Endometrium (tissue), 2 donors: ENCODE measurements at regions not wholly inside any gene's neighbourhood (a gene's known extent, or its start where the extent isn't known, plus 50 kb on each side); places are given as distances from the start of the nearest gene placed in this dataset.

Experiments
- FAIRE-seq: peaks from 2 replicates; lab custom pipeline; 2012; peaks lifted over from hg19 to GRCh38; lab: Jason Lieb, UNC
- donor health status: control.
- donor health status: control.

- no peak for FAIRE-seq
Measured at GRCh38 chr19:31983647-31984046, 361.8 kb upstream of the ZNF507 start.

DNA sequence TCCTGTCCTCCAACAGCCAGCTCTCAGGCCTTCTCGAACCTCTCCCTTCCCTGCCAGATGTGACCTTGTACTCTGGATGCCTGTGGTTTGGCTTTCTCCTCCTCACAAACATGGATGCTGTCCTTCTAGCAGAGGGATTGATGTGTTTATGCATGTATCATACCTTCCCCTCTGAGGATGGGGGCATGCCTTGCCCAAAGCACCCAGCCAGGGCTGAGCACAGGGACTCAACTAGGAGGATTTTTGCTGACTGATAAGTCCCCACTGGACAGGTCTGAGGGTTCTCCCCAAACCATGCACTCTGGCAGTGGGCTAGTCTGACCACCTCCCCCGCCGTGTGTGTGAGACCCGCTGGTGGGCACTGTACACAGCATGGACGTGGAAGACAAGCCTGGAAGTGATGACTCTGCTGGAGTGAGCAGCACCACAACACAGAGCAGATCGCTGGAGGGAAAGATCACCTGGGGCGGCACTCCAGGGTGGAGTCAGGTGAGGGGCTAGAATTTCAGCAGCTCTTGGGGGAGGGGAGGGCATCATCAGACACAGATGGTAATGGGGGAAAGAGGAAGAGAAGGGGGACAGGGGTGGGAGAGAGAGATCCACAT is 360.3 kb upstream of the ZNF507 start:
- no peak for FAIRE-seq

DNA sequence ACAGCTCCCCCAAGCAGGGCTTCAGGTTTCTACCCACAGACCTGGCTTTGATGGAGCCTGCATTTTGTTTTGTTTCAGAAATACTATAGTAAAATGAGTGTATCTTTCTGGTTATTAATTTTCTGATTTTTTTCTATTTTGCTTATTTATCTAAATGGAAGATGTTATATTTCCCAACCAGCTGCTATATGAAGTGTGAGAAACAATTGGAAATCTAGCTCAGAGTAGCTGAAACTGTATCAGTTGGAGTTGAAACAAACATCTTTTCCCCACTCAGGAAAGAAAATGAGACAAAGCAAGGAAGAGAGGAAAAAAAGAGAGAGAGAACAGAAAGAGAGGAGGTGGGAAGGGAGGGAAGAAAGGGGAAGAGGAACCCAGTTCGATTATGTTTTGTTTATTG is 358.5 kb upstream of the ZNF507 start:
- no peak for FAIRE-seq

DNA sequence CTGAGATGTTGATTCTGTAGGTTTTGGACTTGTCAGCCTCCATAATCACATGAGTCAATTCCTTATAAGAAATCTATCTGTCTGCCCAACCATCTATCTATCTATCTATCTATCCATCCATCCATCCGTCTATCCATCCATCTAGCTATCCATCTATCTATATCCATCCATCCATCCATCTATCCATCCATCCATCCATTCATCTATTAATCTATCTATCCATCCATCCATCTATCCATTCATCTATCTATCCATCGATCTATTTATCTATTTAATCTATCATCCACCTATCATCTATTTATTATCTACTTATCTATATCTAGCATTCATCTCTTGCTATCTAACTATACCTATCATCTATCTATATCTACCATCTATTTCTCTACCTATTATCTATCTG is 357.2 kb upstream of the ZNF507 start:
- FAIRE-seq: no peak

GRCh38 chr19:31991984-31992655 is 353.3 kb upstream of the ZNF507 start:
- FAIRE-seq: no peak

GRCh38 chr19:31992750-31993149 is 352.7 kb upstream of the ZNF507 start:
- no peak for FAIRE-seq

DNA sequence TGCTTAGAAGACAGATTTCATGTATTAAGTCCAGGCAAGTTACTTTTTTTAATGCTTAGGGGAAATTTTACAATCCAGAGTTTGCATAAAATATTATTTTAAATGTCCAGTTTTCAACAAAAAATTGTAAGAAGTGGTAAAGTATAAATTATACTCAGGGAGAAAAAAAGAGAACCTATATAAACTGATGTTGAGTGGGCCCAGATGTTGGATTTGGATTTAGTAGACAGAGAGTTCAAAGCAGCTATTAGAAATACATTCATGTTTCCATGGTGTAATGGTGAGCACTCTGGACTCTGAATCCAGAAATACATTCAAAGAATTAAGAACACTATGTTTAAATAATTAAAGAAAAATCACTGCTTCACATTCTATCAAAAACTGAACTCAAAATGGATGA is 349.9 kb upstream of the ZNF507 start:
- FAIRE-seq: no peak

- no peak for FAIRE-seq
Measured at GRCh38 chr19:32010071-32010470, 335.3 kb upstream of the ZNF507 start.

DNA sequence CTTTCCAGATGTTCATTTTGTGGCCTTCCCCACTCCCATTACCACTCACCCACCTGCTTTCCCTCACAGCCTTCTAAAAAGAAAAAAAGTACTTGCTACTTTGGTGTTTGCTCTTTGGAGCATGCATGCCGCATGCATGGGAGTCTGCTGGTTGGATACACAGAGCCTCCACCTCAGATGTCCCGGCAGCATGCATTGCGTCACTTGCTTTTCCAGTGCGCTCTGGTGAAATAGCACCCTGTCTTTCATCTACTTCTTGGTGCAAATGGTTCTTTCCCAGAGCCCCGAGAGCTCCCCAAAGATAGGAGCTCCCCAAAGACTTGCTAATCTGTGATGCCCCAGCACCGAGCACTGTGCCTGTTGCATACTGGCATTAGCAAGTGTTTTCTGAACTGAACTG is 333.2 kb upstream of the ZNF507 start:
- FAIRE-seq: no peak

GRCh38 chr19:32012886-32013631 is 332.4 kb upstream of the ZNF507 start:
- FAIRE-seq: no peak

GRCh38 chr19:32017176-32017953 is 328.0 kb upstream of the ZNF507 start:
- peak; percentile 91 for FAIRE-seq

- FAIRE-seq: no peak
Measured at GRCh38 chr19:32018014-32018413, 327.4 kb upstream of the ZNF507 start.

DNA sequence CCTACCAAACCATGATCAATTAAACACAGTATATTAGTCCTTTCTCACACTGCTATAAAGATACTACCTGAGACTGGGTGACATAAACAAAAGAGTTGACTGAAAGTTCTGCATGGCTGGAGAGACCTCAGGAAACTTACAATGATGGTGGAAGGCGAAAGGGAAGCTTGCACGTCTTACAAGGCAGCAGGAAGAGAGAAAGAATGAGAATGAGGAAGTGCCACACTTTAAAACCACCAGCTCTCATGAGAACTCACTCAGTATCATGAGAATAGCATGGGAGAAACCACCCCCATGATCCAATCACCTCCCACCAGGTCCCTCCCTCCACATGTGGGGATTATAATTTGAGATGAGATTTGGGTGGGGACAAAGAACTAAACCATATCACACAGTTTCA is 324.9 kb upstream of the ZNF507 start:
- no peak for FAIRE-seq

DNA sequence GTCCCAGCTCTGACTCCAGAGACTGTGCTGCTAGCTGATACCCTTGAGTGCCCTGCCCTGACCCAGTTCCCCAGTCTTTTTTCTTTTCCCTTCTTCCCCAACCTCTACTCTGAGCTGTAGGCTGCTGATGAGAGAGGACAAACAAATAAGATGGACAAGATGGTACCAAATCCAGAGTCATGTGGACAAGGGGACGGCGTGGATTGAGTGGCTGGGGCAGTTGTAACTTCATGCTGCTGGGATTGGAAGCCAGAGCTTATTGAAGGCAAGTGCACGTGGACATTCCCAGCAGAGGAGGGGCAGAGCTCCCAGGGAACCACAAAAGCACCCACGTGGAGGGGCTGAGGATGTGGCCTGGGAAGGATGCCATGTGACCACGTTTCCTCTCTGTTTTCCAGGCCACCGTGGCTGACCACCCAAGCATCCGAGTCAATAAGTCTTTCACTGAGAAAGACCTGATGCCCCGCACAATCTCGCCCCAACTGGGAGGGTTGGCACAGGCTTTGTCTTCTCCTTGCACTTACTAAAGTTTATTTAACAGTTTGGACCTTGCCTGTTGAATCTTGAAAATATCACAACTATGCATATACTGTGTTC is 323.3 kb upstream of the ZNF507 start:
- FAIRE-seq: no peak

GRCh38 chr19:32022731-32023563 is 322.5 kb upstream of the ZNF507 start:
- no peak for FAIRE-seq

- FAIRE-seq: no peak
Measured at GRCh38 chr19:32023564-32023832, 321.9 kb upstream of the ZNF507 start.

DNA sequence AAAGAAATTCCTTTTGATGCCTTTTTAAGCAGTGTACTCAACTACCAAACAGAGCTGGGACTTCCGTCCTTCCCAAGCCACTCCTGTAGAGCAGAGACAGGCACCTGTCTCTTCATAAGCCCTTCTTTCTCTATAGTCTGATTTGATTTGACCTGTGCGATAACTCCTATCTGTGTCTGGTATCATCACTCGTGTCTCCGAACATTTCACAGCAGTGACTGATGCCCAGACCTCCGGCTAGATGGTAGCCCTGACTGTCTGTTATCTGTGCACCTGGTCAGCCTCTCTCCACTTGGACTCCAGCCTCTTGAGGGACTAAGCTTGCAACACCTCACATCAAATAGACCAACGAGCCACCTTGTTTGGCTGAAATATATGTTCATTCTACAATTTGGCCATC is 316.2 kb upstream of the ZNF507 start:
- no peak for FAIRE-seq

GRCh38 chr19:32032561-32032960 is 312.8 kb upstream of the ZNF507 start:
- FAIRE-seq: no peak

GRCh38 chr19:32035626-32036025 is 309.8 kb upstream of the ZNF507 start:
- peak; percentile 41 for FAIRE-seq

GRCh38 chr19:32038021-32038920 is 307.1 kb upstream of the ZNF507 start:
- peak; percentile 94 for FAIRE-seq

- no peak for FAIRE-seq
Measured at GRCh38 chr19:32038961-32039360, 306.4 kb upstream of the ZNF507 start.
